GM12874 (cell line): ENCODE measurements at regions not wholly inside any gene's neighbourhood (a gene's known extent, or its start where the extent isn't known, plus 50 kb on each side); places are given as distances from the start of the nearest gene placed in this dataset.

Experiments used
- TF ChIP-seq, protein P1 (sequence below): IDR thresholded peaks from 2 replicates; pipeline ENCODE4 v1.5.1; 2011; ENCODE audit warnings: low read depth, mild to moderate bottlenecking, control low read depth, low read length, moderate library complexity; ENCODE audit not compliant: insufficient read depth

DNA sequence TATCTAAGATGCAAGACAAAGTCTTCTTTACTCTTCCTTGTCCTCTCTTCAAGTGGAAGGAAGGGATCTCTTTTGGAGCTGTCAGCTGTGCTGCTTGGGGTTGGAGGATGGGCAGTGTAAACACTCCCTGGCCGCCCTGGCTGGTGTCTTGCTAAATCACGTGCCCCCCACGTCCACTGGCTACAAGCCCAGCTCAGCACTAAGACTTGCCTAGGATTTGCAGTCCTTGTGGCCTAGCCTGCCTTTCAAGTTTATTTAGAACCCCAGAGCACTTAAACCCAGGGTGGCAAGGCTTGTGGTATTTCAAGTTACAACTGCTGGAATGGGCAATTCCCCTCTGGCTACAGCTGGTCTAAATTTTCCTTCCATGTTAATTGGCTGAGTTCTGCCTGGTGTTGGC is 272.4 kb upstream of the MYO3A start:
- TF ChIP-seq, protein P1, sequence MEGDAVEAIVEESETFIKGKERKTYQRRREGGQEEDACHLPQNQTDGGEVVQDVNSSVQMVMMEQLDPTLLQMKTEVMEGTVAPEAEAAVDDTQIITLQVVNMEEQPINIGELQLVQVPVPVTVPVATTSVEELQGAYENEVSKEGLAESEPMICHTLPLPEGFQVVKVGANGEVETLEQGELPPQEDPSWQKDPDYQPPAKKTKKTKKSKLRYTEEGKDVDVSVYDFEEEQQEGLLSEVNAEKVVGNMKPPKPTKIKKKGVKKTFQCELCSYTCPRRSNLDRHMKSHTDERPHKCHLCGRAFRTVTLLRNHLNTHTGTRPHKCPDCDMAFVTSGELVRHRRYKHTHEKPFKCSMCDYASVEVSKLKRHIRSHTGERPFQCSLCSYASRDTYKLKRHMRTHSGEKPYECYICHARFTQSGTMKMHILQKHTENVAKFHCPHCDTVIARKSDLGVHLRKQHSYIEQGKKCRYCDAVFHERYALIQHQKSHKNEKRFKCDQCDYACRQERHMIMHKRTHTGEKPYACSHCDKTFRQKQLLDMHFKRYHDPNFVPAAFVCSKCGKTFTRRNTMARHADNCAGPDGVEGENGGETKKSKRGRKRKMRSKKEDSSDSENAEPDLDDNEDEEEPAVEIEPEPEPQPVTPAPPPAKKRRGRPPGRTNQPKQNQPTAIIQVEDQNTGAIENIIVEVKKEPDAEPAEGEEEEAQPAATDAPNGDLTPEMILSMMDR: no peak

DNA sequence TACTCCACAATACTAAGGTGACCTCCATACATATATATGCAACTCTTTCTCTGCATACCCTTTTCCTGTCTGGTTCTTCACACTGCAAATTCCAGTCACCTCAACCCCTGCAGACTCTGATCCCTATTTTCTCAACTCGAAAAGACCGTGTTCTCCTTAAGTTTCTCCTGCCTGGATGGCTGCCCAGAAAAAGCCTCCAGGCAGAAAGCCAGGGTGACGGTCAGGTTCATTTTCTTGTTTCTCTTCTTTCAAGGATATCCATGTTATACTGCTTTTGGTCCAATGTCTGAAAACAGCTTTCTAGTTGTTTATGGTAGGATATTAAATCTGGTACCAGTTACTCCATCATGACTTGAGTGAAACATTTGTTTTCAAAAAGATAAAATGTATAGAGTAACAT is 267.8 kb upstream of the MYO3A start:
- TF ChIP-seq, protein P1: no peak

DNA sequence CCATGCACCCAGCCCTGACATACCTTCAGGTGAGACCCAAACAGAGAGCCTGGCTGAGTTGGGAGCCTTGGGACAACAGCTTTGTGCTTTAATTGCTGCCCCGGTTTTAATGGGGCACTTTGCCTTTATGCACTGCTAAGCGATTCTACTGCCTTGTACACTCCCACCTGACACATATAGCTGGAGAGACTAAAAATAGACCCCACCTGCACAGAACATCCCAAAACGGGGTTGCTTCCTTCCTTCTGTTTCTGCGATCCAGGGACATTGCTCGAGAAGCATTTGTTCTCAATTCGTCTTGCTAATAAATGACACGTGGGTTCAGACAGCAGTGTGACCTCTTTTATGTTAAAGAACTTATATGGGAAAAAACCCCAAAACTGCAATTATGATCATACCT is 258.8 kb upstream of the MYO3A start:
- TF ChIP-seq, protein P1: no peak

GRCh38 chr10:25675615-25676014 is 258.4 kb upstream of the MYO3A start:
- TF ChIP-seq, protein P1: no peak

- TF ChIP-seq, protein P1: no peak
These were observed 255.8 kb upstream of the MYO3A start for GRCh38 chr10:25678220-25678619.

DNA sequence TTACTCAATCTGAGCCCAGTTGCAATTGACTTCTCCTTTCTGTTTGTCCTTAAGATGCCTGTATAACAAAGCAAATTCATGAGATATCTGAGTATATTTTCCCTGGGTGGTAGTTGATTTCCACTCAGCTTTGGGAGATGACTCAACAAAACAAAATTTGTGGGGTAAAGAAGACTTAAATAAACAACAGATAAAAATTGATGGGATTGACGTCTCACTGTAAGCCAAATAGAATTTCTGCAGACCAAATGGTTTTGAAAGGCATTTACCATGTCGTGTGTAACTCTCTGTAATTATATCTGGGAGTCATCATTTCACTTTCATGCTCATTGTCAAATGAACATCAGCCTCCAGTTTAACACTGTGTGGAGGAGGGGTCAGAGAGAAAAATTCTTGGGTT is 255.4 kb upstream of the MYO3A start:
- TF ChIP-seq, protein P1: no peak

DNA sequence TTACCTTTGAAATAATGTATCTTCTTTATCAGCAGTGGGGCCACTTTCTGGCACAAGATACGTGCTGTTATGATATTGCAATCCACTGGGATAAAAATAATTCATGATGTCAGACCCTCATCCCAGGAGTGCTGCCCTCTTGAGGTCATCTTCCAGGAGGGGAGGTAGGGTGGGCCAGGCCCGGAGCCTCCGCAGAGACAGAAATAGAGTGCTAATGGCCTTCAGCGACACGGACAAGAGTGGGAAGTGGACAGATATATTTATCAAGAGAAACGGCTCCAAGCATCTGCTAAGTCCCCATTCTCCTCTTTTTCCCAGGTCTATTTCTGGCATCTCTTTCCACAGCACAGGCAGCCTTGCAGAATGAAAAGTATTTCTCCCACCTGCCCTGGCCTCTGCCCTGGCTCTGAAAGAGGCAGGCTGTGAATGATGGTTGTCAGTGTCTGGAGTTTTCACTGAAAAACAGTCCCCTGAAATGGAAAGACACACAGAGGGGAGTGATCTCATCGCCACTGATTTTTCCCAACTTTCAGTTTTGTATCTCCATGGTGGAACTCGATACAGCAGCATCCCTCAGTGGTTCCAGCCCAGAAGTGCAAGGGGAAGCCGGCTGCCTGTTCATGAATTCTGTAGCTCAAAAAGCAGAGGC is 251.7 kb upstream of the MYO3A start:
- TF ChIP-seq, protein P1: no peak
